IMR-90 (cell line): ENCODE measurements at regions not wholly inside any gene's neighbourhood (a gene's known extent, or its start where the extent isn't known, plus 50 kb on each side); places are given as distances from the start of the nearest gene placed in this dataset.
A peak's percentile ranks its signal among the peaks of the same experiment; 100 is the strongest.

Experiments
- ATAC-seq: fragments of 200-7000 bp; cut with Tn5 transposase; 2 replicates; pipeline ENCODE4 v1.9.1; 2020; ENCODE audit warnings: low read depth, mild to moderate bottlenecking, moderate library complexity
- BruUV-seq: library from RNA; stranded (reverse); fragments of 400-500 nt; replicated peaks from 2 replicates; lab custom pipeline; 2021; lab: Mats Ljungman, UMichigan
- CTCF ChIA-PET: fragments of 300-600 bp; formaldehyde crosslinking; extraction: SDS; loops from one replicate; lab custom pipeline; 2021; ENCODE audit warnings: antibody characterized with exemption; lab: Yijun Ruan, JAX
- POLR2A ChIA-PET: fragments of 300-600 bp; sonication (Branson Sonifier 250); formaldehyde crosslinking; loops from one replicate; lab custom pipeline; 2022; ENCODE audit warnings: antibody characterized with exemption; ENCODE audit not compliant: unreplicated experiment; lab: Charles Lee
- DNase-seq: peaks from one replicate; pipeline ENCODE4 v3.0.0; 2013
- H2AFZ ChIP-seq: replicated peaks from 2 replicates; pipeline ENCODE3; 2013; ENCODE audit warnings: low read length, mild to moderate bottlenecking; ENCODE audit not compliant: poor library complexity
- H2AK5ac ChIP-seq: 2 replicates; pipeline ENCODE4 v1.6.1; 2013; ENCODE audit warnings: low read depth, low read length, inconsistent platforms
- H2AK9ac ChIP-seq: replicated peaks from 2 replicates; pipeline ENCODE3; 2013; ENCODE audit warnings: mild to moderate bottlenecking, low read depth, low read length, moderate library complexity; ENCODE audit not compliant: poor library complexity
- H2BK120ac ChIP-seq: 2 replicates; pipeline ENCODE4 v1.6.1; 2013; ENCODE audit warnings: low read depth, low read length, inconsistent platforms
- H2BK15ac ChIP-seq: 3 replicates; pipeline ENCODE4 v1.6.1; 2013; ENCODE audit warnings: low read depth, low read length, inconsistent platforms
- H2BK20ac ChIP-seq: 2 replicates; pipeline ENCODE4 v1.6.1; 2013; ENCODE audit warnings: low read depth, mild to moderate bottlenecking, inconsistent platforms, low read length, moderate library complexity
- H2BK5ac ChIP-seq: 2 replicates; pipeline ENCODE4 v1.6.1; 2013; ENCODE audit warnings: mild to moderate bottlenecking, low read depth, low read length, inconsistent platforms; ENCODE audit not compliant: poor library complexity, severe bottlenecking
- H3K14ac ChIP-seq: replicated peaks from 2 replicates; pipeline ENCODE4 v1.6.1; 2013; ENCODE audit warnings: low read depth, low read length, inconsistent platforms
- H3K18ac ChIP-seq: 2 replicates; pipeline ENCODE4 v1.6.1; 2013; ENCODE audit warnings: low read depth, low read length, control low read depth
- H3K23ac ChIP-seq: 2 replicates; pipeline ENCODE4 v1.6.1; 2013; ENCODE audit warnings: low read depth, low read length, inconsistent platforms
- H3K27ac ChIP-seq: 2 replicates; pipeline ENCODE4 v1.5.1; 2013; ENCODE audit warnings: mild to moderate bottlenecking, control low read depth, low read length; ENCODE audit not compliant: insufficient read depth
- H3K27me3 ChIP-seq: 2 replicates; pipeline ENCODE4 v1.6.1; 2013; ENCODE audit warnings: low read length; ENCODE audit not compliant: control insufficient read depth, insufficient read depth
- H3K36me3 ChIP-seq: 2 replicates; pipeline ENCODE4 v1.6.1; 2013; ENCODE audit warnings: low read length, mixed read lengths; ENCODE audit not compliant: control insufficient read depth, insufficient read depth
- H3K4ac ChIP-seq: 2 replicates; pipeline ENCODE4 v1.6.1; 2013; ENCODE audit warnings: low read depth, low read length, inconsistent platforms
- H3K4me1 ChIP-seq: 2 replicates; pipeline ENCODE4 v1.6.1; 2013; ENCODE audit warnings: low read length, mixed read lengths; ENCODE audit not compliant: control insufficient read depth, insufficient read depth
- H3K4me2 ChIP-seq: 2 replicates; pipeline ENCODE4 v1.6.1; 2013; ENCODE audit warnings: low read depth, mild to moderate bottlenecking, control low read depth, low read length, moderate library complexity
- H3K4me3 ChIP-seq: 2 replicates; pipeline ENCODE4 v1.5.1; 2013; ENCODE audit warnings: low read depth, mild to moderate bottlenecking, control low read depth, low read length, moderate library complexity; ENCODE audit not compliant: insufficient read depth
- H3K56ac ChIP-seq: 2 replicates; pipeline ENCODE4 v1.6.1; 2013; ENCODE audit warnings: low read length, inconsistent platforms; ENCODE audit not compliant: insufficient read depth; ENCODE audit errors: extremely low read depth
- H3K79me1 ChIP-seq, 2 experiments: 2 replicates each; pipeline ENCODE4 v1.6.1; 2013; ENCODE audit warnings: low read length in 2 of 2, inconsistent platforms in 1 of 2, low read depth in 1 of 2
- H3K9ac ChIP-seq: 2 replicates; pipeline ENCODE4 v1.6.1; 2013; ENCODE audit warnings: low read depth, low read length, control low read depth
- H3K9me1 ChIP-seq: 2 replicates; pipeline ENCODE4 v1.6.1; 2013; ENCODE audit warnings: low read length, inconsistent platforms; ENCODE audit not compliant: insufficient read depth
- H3K9me3 ChIP-seq: 2 replicates; pipeline ENCODE4 v1.6.1; 2013; ENCODE audit warnings: low read length; ENCODE audit not compliant: control insufficient read depth, insufficient read depth
- H4K20me1 ChIP-seq: 2 replicates; pipeline ENCODE4 v1.6.1; 2013; ENCODE audit warnings: low read length, inconsistent platforms; ENCODE audit not compliant: insufficient read depth
- H4K5ac ChIP-seq: 2 replicates; pipeline ENCODE4 v1.6.1; 2013; ENCODE audit warnings: mild to moderate bottlenecking, low read depth, low read length, control low read depth
- H4K8ac ChIP-seq, 2 experiments: 2 replicates each; pipeline ENCODE4 v1.6.1; 2013; ENCODE audit warnings: low read depth in 2 of 2, low read length in 2 of 2, control low read depth in 1 of 2, inconsistent platforms in 1 of 2
- H4K91ac ChIP-seq: 2 replicates; pipeline ENCODE4 v1.6.1; 2013; ENCODE audit warnings: low read depth, low read length, inconsistent platforms; ENCODE audit not compliant: insufficient read depth
- FOS ChIP-seq: fragments of 150-350 bp; IDR thresholded peaks from 2 replicates; pipeline ENCODE4 v1.6.1; 2016; ENCODE audit warnings: low read depth, low read length
- RAD21 ChIP-seq: IDR thresholded peaks from 2 replicates; pipeline ENCODE4 v1.6.1; 2012; ENCODE audit warnings: low read length, improper control_type of control experiment
- WGBS, 2 experiments: methylation state at CpG; one replicate each; pipeline versions ENCODE4 v1.1.5 to v1.1.7; 2013; ENCODE audit warnings: missing lambda C conversion rate in 2 of 2; ENCODE audit not compliant: insufficient read length in 1 of 2; ENCODE audit errors: extremely low coverage in 2 of 2; 5-methylcytosine and 5-hydroxymethylcytosine counted together
- dilution Hi-C: fragments of 300-500 bp; cut with HindIII; formaldehyde crosslinking; loops from one replicate; pipeline ENCODE4 v1.14.3; 2018; ENCODE audit warnings: low sequenced_read_pairs; ENCODE audit not compliant: unreplicated experiment
- in situ Hi-C: fragments of 300-500 bp; cut with MboI; formaldehyde crosslinking; loops from 3 replicates; pipeline ENCODE4 v1.14.3; 2019; ENCODE audit warnings: low sequenced_read_pairs, inconsistent platforms, mixed read lengths
- intact Hi-C: fragments of 100-400 bp; cut with micrococcal nuclease; formaldehyde crosslinking; loops from 2 replicates; pipeline ENCODE4 v1.10.0; 2022

DNA sequence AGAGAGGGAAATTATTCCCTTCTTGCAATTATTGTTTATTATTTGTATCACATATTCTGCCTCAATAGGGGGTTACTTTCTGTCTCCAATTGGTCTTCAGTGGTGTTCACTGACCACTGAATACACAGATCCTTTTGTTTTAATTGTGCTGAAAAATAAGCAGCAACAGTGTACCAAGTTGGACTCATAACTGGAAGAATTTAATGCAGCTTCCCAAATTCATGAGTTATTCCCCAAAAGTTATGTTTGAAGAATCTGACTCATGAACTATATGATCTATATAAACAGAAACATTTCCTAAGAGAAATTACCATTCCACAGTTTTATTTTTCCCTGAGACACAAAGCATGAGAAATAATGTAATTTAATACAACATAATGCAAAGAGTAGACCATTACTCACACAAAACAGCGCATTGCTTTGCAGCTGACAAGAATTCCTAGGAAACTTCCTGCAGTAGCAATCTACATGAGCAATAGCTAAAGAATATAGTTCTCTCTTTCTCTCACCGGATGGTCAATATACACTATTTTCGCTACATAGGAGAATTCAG, 479.2 kb downstream of the HTR7 start:
- intact Hi-C loops (no loop called here), dilution Hi-C loops (no loop called here), in situ Hi-C loops (no loop called here)
- no peak overlapping the region for H3K9ac ChIP-seq
- no peak overlapping the region for H3K18ac ChIP-seq
- no peak overlapping the region for H3K23ac ChIP-seq
- TF ChIP-seq FOS (no peak), RAD21 (no peak)
- POLR2A ChIA-PET: no interaction called here
- no peaks in the 10 kb centered on the region for H3K79me1 ChIP-seq
- no peak overlapping the region for H4K8ac ChIP-seq
- CTCF ChIA-PET: no interaction called here
- H2BK5ac ChIP-seq: no peak overlapping the region
- no peak overlapping the region for H2AK5ac ChIP-seq
- ATAC-seq (peak; percentile 84), DNase-seq (peak; percentile 87)
- no peak overlapping the region for H3K4ac ChIP-seq
- no peaks in the 10 kb centered on the region; the same call in 1 of the 2 replicates for H3K27me3 ChIP-seq
- H3K4me3 ChIP-seq: no peak overlapping the region
- H3K9me1 ChIP-seq: no peaks in the 10 kb centered on the region
- H2BK20ac ChIP-seq: no peak overlapping the region
- H3K56ac ChIP-seq: no peak overlapping the region
- no peaks in the 10 kb centered on the region for H3K36me3 ChIP-seq
- H3K9me3 ChIP-seq: no peaks in the 10 kb centered on the region
- H2BK120ac ChIP-seq: no peak overlapping the region
- BruUV-seq: no TSS peak
- H3K14ac ChIP-seq: no peak overlapping the region
- H4K5ac ChIP-seq: no peak overlapping the region
- WGBS, 2 experiments: no CpG with 5 or more reads among the region's 3 CpGs
- H4K91ac ChIP-seq: no peak overlapping the region
- no peak overlapping the region for H3K27ac ChIP-seq
- H3K4me1 ChIP-seq: peaks cover 2% of the 10 kb centered on the region; the same call in 1 of the 2 replicates
- no peak overlapping the region for H3K4me2 ChIP-seq
- H2AK9ac ChIP-seq: no peak overlapping the region
- H2BK15ac ChIP-seq: no peak overlapping the region
- no peak overlapping the region for H2AFZ ChIP-seq
- H4K20me1 ChIP-seq: no peaks in the 10 kb centered on the region
